PC-9 (cell line): ENCODE measurements at regions not wholly inside any gene's neighbourhood (a gene's known extent, or its start where the extent isn't known, plus 50 kb on each side); places are given as distances from the start of the nearest gene placed in this dataset.

Experiments
- EZH2 ChIP-seq: fragments of 200-600 bp; sonication (generic); IDR thresholded peaks from 2 replicates; pipeline ENCODE4 v1.8.0; 2017; ENCODE audit warnings: antibody characterized with exemption, low read depth
- TF ChIP-seq, protein P1 (sequence below): fragments of 200-600 bp; sonication (generic); conservative IDR thresholded peaks from 2 replicates; pipeline ENCODE4 v1.6.1; 2017; ENCODE audit warnings: mixed run types, antibody characterized with exemption, mild to moderate bottlenecking, moderate library complexity

DNA sequence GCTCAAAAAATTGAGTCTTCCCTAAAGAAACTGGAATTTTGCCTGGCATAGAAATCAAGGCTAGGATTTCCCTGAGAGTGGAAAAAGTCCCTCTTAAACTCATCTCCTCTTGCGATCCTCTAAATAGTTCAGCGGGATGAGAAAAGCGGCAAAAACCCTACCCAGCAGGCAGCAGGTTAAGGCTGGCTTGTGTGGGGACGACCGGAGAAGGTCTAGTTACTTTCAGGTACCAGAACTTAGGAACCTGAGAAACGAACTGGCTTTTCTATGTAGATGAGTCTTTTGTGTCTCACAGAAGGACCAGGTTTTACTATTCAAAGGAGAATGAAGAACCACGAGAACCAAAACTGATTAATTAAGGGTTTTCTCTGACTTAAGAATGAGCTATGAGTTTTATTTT lies 523.7 kb upstream of the TGFBR2 start:
- TF ChIP-seq, protein P1, sequence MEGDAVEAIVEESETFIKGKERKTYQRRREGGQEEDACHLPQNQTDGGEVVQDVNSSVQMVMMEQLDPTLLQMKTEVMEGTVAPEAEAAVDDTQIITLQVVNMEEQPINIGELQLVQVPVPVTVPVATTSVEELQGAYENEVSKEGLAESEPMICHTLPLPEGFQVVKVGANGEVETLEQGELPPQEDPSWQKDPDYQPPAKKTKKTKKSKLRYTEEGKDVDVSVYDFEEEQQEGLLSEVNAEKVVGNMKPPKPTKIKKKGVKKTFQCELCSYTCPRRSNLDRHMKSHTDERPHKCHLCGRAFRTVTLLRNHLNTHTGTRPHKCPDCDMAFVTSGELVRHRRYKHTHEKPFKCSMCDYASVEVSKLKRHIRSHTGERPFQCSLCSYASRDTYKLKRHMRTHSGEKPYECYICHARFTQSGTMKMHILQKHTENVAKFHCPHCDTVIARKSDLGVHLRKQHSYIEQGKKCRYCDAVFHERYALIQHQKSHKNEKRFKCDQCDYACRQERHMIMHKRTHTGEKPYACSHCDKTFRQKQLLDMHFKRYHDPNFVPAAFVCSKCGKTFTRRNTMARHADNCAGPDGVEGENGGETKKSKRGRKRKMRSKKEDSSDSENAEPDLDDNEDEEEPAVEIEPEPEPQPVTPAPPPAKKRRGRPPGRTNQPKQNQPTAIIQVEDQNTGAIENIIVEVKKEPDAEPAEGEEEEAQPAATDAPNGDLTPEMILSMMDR: no peak
- TF ChIP-seq EZH2: no peak
